HEK293 (cell line): ENCODE measurements at regions not wholly inside any gene's neighbourhood (a gene's known extent, or its start where the extent isn't known, plus 50 kb on each side); places are given as distances from the start of the nearest gene placed in this dataset.

Experiments
- GFI1B ChIP-seq: fragments of 450-650 bp; formaldehyde crosslinking; IDR thresholded peaks from 2 replicates; pipeline ENCODE4 v1.5.1; 2016; ENCODE audit warnings: missing biosample characterization, missing genetic modification characterization
- KLF1 ChIP-seq: fragments of 450-650 bp; formaldehyde crosslinking; IDR thresholded peaks from 2 replicates; pipeline ENCODE4 v1.5.1; 2016; ENCODE audit warnings: missing biosample characterization, missing genetic modification characterization
- KLF16 ChIP-seq: fragments of 450-650 bp; formaldehyde crosslinking; IDR thresholded peaks from 2 replicates; pipeline ENCODE4 v1.5.1; 2017; ENCODE audit warnings: missing biosample characterization, missing genetic modification characterization
- KLF9 ChIP-seq: fragments of 450-650 bp; formaldehyde crosslinking; IDR thresholded peaks from 2 replicates; pipeline ENCODE4 v1.5.1; 2016; ENCODE audit warnings: missing biosample characterization, missing genetic modification characterization, low read depth
- OVOL3 ChIP-seq: fragments of 450-650 bp; formaldehyde crosslinking; IDR thresholded peaks from 2 replicates; pipeline ENCODE4 v1.5.1; 2016; ENCODE audit warnings: missing biosample characterization, missing genetic modification characterization
- PBX3 ChIP-seq: sonication (generic); formaldehyde crosslinking; IDR thresholded peaks from 2 replicates; pipeline ENCODE4 v1.8.1; 2022; ENCODE audit warnings: mild to moderate bottlenecking, moderate library complexity, missing genetic modification reagents
- PRDM10 ChIP-seq: fragments of 450-650 bp; formaldehyde crosslinking; IDR thresholded peaks from 2 replicates; pipeline ENCODE4 v1.5.1; 2016; ENCODE audit warnings: missing biosample characterization, missing genetic modification characterization
- PRDM2 ChIP-seq: fragments of 450-650 bp; formaldehyde crosslinking; IDR thresholded peaks from 2 replicates; pipeline ENCODE4 v1.5.1; 2016; ENCODE audit warnings: missing biosample characterization, missing genetic modification characterization, borderline replicate concordance
- REPIN1 ChIP-seq: fragments of 450-650 bp; formaldehyde crosslinking; IDR thresholded peaks from 2 replicates; pipeline ENCODE4 v1.5.1; 2017; ENCODE audit warnings: missing biosample characterization, missing genetic modification characterization, low read depth
- SCRT2 ChIP-seq: fragments of 450-650 bp; formaldehyde crosslinking; IDR thresholded peaks from 2 replicates; pipeline ENCODE4 v1.5.1; 2016; ENCODE audit warnings: missing biosample characterization, missing genetic modification characterization
- SETDB1 ChIP-seq: IDR thresholded peaks from one replicate; pipeline ENCODE4 v1.6.1; 2017; ENCODE audit warnings: mild to moderate bottlenecking, low read length, moderate library complexity, mixed read lengths; ENCODE audit not compliant: insufficient read length
- SP3 ChIP-seq: fragments of 450-650 bp; formaldehyde crosslinking; IDR thresholded peaks from 2 replicates; pipeline ENCODE4 v1.5.1; 2016; ENCODE audit warnings: missing biosample characterization, missing genetic modification characterization
- TCF7L2 ChIP-seq: IDR thresholded peaks from 2 replicates; pipeline ENCODE4 v1.6.1; 2011; ENCODE audit warnings: low read depth, mild to moderate bottlenecking, inconsistent platforms, low read length, moderate library complexity, borderline replicate concordance
- ZFP37 ChIP-seq: fragments of 450-650 bp; formaldehyde crosslinking; IDR thresholded peaks from 2 replicates; pipeline ENCODE4 v1.5.1; 2016; ENCODE audit warnings: missing biosample characterization, missing genetic modification characterization
- ZNF248 ChIP-seq: fragments of 450-650 bp; formaldehyde crosslinking; IDR thresholded peaks from 2 replicates; pipeline ENCODE4 v1.5.1; 2017; ENCODE audit warnings: missing biosample characterization, missing genetic modification characterization
- ZNF274 ChIP-seq, 2 experiments: fragments of 200-500 bp in 1 of 2; fragments of 450-650 bp in 1 of 2; sonication (Bioruptor generic) in 1 of 2; formaldehyde crosslinking in 1 of 2; IDR thresholded peaks; 2 replicates each; pipeline versions ENCODE4 v1.5.1 to v1.6.1; 2014 to 2016; ENCODE audit warnings: borderline replicate concordance in 1 of 2, inconsistent platforms in 1 of 2, low read length in 1 of 2, missing biosample characterization in 1 of 2, missing genetic modification characterization in 1 of 2
- ZNF398 ChIP-seq: fragments of 450-650 bp; formaldehyde crosslinking; IDR thresholded peaks from 2 replicates; pipeline ENCODE4 v1.5.1; 2017; ENCODE audit warnings: missing biosample characterization, missing genetic modification characterization
- ZNF416 ChIP-seq: fragments of 450-650 bp; formaldehyde crosslinking; IDR thresholded peaks from 2 replicates; pipeline ENCODE4 v1.5.1; 2016; ENCODE audit warnings: missing biosample characterization, missing genetic modification characterization
- ZNF600 ChIP-seq: fragments of 450-650 bp; formaldehyde crosslinking; IDR thresholded peaks from 2 replicates; pipeline ENCODE4 v1.5.1; 2016; ENCODE audit warnings: missing biosample characterization, missing genetic modification characterization
- ZNF747 ChIP-seq: fragments of 450-650 bp; formaldehyde crosslinking; IDR thresholded peaks from 2 replicates; pipeline ENCODE4 v1.5.1; 2016; ENCODE audit warnings: missing biosample characterization, missing genetic modification characterization
- ZNF830 ChIP-seq: fragments of 450-650 bp; IDR thresholded peaks from 2 replicates; pipeline ENCODE4 v1.5.0; 2018; ENCODE audit warnings: missing biosample characterization, missing genetic modification characterization, low read depth, mild to moderate bottlenecking, moderate library complexity
- ZSCAN16 ChIP-seq: fragments of 450-650 bp; formaldehyde crosslinking; IDR thresholded peaks from 2 replicates; pipeline ENCODE4 v1.5.1; 2016; ENCODE audit warnings: missing biosample characterization, missing genetic modification characterization
- ZSCAN18 ChIP-seq: fragments of 450-650 bp; formaldehyde crosslinking; IDR thresholded peaks from 2 replicates; pipeline ENCODE4 v1.5.1; 2016; ENCODE audit warnings: missing biosample characterization, missing genetic modification characterization

GRCh38 chr5:135191084-135191826 lies 157.2 kb upstream of the PITX1 start (continued):
- peak; percentile 76 for TF ChIP-seq PRDM10 (tag by site-specific recombination)
- peak; percentile 15; the same call in 1 of the 2 replicates for TF ChIP-seq KLF16
- peak; percentile 37 for TF ChIP-seq SP3 (tag by site-specific recombination)
- no peak for TF ChIP-seq ZNF248 (tag by site-specific recombination)
- TF ChIP-seq ZNF830 (tag by site-specific recombination): no peak
- no peak for TF ChIP-seq ZSCAN18 (tag by site-specific recombination)
- no peak for TF ChIP-seq KLF1 (tag by site-specific recombination)
- TF ChIP-seq ZNF398 (tag by site-specific recombination): peak; percentile 49; the same call in 1 of the 2 replicates
- no peak for TF ChIP-seq ZNF416
- TF ChIP-seq ZNF600 (tag by site-specific recombination): peak; percentile 97
- no peak for TF ChIP-seq GFI1B (tag by site-specific recombination)
- TF ChIP-seq PRDM2 (tag by site-specific recombination): no peak
- no peak for TF ChIP-seq ZNF274 (IDR thresholded peaks at IDR 0.05; ENCODE audit: low read length)
- TF ChIP-seq ZNF274 (tag by site-specific recombination; IDR thresholded peaks at IDR 0.05; ENCODE audit: borderline replicate concordance): no peak
- no peak for TF ChIP-seq ZNF747 (tag by site-specific recombination)
- no peak for TF ChIP-seq REPIN1
- no peak for TF ChIP-seq KLF9
- TF ChIP-seq OVOL3 (tag by site-specific recombination): no peak
- TF ChIP-seq SETDB1: no peak
- TF ChIP-seq PBX3 (CRISPR knock-in tag): 0 out of 2 replicates have a peak, but pooled peaks have one; percentile 77
- peak; percentile 100 for TF ChIP-seq SCRT2 (tag by site-specific recombination)
- no peak for TF ChIP-seq TCF7L2
- peak; percentile 95 for TF ChIP-seq ZFP37 (tag by site-specific recombination)
- no peak for TF ChIP-seq ZSCAN16 (tag by site-specific recombination)
